Stimulated activated CD4-positive, alpha-beta T cell treated with anti-CD3 and anti-CD28 coated beads, Interleukin-1b, Interleukin-23, amount 100 ng/mL, for 48 hours (primary cell): ENCODE measurements at regions not wholly inside any gene's neighbourhood (a gene's known extent, or its start where the extent isn't known, plus 50 kb on each side); places are given as distances from the start of the nearest gene placed in this dataset.

ENCODE experiments used
- DNase-seq: peaks from one replicate; pipeline ENCODE4 v3.0.0-alpha.2; 2020

DNA sequence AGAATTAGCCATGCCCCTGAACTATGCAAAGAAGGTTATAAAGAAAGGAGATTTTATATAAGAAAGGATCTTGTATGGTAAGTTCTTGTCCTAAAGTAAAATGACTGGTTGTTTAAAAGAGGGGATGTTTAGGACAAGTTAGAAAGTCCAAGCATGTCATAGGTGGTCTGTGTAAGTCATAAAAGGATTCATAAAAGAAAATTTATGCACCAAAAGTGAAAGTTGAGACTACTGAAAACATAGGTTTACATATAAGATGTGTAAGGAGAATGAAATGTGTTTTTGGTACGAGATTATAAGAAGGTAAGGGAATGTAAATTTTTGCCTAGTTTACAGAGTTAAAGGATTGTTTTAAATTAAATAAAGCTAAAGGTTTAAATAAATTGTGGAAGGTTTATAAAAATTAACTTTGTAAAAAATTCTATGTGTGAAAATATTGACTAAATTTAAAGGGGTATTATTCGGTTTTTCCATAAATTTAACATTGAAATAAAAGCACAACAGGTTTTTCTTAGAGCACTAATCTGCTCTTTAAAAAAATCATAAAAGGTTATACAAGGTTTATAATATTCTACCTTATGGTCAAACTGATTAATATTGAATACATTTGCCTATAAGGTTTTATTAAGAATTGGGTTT lies 93.6 kb upstream of the UST start:
- DNase-seq = no peak

DNA sequence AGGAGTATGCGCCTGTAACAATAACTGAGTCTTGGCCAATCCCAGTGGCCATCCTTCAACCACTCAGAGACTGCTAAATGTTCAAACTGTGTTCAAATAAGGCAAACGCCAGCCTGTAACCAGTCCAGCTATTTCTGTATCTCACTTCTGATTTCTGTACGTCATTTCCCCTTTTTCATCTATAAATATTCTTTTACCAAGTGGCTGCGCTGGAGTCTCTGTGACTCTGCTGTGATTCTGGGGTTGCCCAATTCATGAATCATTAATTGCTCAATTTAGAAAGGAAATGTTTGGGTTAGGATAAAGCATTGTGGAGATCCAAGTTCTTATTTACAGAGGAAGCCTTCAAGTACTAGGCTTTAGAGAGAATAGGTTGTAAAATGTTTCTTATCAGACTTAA lies 89.8 kb upstream of the UST start:
- DNase-seq = no peak

DNA sequence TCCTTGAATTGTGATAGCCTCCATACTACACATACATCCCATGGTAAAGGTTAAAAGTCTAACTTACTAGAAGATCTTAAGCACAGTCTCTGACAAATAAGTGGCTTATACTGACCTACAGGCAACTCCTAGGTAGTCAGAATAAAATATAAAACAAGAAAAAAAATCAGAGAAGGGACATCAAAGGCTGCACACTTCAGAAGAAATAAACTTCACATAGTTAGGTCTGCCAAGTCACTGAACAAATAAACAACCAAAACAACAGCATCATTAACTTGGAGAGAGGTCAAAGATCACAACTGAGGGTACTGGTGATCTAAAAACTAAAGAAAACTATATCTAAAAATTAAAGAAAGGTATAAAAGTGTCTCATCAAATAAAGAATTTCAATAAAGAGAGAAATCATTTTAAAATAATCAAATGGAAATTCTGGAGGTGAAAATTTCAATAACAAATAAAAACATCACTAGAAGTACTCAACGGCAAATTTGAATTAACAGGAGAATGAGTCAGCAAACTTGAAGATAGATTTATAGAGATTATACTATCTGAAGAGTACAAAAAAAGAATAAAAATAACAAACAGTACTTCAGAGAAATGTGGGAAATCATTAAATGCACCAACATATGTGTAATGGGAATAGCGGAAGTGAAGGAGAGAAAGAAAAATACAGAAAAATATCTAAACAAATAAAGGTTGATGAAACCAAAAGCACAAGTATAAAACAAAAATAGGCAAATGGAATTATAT lies 88.0 kb upstream of the UST start:
- DNase-seq = no peak

DNA sequence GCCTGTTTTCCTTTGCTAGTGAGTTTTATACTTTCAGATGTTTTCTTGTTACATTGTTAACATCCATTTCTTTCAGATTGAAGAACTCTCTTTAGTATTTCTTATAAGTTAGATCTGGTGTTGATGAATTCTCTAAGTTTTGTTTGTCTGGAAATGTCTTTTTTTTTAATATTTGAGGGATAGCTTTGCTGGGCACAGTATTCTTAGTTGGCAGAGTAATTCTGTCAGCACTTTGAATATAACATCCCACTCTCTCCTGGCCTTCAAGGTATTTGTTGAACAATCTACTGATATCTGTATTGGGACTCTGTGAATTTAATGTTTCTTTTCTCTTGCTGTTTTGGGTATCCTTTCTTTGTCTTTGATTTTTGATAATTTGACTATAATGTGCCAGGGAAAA lies 79.4 kb upstream of the UST start:
- DNase-seq = no peak

DNA sequence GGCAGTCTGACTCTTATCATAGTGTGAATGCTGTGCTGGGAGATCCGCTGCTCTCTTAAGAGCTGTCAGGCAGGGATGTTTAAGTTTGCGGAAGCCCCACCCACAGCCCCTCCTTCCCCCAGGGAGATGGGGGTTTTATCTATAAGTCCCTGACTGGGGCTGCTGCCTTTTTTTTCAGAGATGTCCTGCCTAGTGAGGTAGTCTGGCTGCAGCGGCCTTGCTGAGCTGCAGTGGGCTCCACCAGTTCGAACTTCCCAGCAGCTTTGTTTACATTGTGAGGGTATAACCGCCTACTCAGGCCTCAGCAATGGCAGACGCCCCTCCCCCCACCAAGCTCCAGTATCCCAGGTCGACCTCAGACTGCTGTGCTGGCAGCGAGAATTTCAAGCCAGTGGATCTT lies 75.7 kb upstream of the UST start:
- DNase-seq = no peak

DNA sequence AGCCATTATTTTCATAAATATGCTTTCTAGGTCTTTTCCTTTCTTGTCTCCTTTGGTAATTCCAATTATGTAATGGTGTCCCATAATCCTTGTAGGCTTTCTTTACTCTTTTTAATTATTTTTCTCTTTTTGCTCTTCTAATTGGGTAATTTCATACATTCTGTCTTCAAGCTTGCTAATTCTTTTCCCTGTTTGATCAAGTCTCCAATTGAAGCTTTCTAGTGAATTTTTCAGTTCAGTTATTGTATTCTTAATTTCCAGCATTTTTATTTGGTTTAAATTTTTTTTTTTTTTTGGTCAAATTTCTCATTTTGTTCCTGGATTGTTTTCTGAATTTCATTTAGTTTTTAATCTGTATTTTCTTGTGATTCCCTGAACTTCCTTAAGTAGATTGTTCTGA lies 74.9 kb upstream of the UST start:
- DNase-seq = no peak

DNA sequence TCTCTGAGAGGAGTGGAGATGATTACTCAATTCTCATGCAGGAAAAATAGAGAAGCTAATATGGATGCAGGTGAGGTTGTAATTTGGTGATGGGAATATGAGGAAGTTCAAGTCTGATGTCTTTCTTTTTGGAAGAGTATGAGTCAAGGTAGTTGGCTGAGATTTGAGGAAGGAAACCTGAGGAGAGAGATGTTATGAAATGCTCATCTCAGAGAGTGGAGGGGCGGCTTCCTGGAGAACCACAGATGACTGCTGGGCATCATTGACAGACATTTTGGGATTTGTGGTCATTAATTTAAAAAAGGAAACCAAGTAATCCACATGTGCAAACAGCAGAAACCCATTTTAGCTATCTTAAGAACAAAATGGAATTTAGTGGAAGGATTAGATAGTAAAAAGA lies 72.5 kb upstream of the UST start:
- no peak for DNase-seq

DNA sequence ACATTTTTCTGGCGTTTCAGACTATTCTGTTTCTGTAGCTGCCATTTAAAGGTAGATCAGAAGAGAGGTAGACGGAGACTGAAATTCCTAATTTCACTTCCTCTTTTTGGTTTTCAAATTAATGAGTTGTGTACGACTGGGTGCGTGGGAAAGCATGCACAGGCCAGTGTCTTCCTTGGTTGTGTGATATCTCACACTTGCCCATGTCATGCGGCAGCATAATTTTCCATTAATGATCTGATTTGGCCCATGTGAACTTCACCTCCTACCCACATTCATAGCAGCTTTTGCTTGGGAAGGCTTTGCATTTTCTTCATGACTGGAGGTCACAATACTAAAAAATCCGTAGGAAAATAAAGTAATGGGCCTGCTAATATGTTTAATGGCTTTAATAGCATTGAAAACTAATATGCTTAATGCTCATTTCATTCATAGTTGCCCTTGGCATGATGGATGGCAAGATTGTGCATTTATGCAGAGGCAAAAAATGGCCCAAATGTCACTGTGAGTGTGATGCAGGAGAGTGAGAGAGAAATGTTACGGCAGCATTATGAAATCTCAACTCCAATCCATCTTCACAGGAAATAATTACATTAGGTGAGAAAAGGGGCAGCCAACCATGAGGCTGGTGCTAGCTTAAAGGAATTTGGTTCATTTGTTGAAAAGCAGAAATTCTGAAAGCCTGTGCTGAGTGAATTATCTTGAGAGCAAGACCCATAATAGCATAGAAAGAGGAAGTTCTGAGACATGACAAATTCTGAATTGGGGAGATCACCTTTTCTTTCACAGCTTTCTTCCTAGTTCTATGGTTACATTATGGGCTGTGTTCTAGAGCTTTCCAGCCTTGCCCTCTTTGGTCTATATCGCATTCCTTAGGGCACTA lies 69.0 kb upstream of the UST start:
- no peak for DNase-seq

DNA sequence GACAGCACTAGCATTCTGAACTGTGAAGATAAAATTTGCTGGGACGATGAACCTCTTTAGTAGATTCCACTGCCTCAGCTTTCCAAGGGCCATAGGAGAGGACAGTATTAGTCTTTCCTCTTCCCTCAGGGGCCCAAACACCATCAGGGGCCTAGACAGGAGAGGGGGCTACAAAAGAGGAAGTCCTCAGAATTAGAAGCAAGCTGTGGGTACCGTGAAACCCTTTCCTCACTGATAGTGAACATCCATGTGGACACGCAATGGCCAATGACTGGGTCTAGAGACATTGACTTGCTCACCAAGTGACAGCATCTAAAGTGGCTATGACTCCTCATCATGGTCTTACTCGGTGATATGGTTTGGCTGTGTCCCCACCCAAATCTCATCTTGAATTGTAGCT lies 68.1 kb upstream of the UST start:
- no peak for DNase-seq

DNA sequence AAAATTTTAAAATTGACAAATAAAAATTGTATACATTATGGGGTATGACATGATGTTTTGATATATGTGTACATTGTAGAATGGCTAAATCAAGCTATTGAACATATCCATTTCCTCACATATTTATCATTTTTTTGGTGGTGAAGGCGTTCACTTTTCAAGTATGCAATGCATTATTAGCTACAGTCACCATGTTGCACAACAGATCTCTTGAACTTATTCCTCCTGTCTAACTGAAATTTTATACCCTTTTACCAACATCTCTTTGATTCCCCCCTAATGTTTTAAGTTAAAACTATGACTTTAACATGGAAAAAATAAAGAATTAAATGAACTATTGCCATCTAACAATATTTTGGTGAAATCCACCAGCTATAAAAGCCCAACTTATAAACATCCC lies 65.2 kb upstream of the UST start:
- no peak for DNase-seq

DNA sequence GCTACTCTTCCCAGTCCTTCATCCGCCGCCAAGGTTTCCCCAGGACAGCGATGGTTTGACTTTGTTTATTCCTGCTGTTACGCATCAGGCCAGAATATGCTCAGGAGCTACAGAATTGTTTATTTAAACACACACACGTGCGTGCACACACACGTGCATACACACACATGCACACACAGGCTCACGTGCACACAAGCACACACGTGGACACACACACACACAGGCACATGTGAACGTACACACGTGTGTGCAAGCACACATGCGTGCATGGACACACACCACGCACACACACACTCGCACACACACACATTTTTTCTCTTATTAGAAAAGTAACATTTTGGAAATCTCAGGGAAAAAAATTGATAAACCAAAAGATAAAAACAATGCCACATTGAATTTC lies 64.6 kb upstream of the UST start:
- no peak for DNase-seq

DNA sequence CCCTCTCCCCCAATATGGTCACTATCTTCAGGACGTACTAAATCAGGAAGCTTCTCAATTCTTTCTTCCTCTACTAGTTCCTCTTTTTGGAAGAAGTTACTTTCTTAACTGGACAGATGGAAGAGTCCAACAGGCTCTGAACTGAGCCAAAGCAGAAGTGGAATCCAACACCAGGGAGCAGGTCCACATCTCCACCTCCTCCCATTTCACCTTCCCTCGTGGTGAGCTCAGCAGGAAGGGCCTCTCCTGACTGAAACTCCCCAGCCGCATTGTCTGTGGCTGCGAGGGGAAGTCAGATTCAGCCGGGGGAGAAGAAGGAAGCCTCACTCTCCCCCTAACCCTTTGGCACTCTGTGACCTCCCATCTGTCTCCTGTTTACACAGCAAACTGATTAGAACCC lies 63.8 kb upstream of the UST start:
- DNase-seq = no peak

DNA sequence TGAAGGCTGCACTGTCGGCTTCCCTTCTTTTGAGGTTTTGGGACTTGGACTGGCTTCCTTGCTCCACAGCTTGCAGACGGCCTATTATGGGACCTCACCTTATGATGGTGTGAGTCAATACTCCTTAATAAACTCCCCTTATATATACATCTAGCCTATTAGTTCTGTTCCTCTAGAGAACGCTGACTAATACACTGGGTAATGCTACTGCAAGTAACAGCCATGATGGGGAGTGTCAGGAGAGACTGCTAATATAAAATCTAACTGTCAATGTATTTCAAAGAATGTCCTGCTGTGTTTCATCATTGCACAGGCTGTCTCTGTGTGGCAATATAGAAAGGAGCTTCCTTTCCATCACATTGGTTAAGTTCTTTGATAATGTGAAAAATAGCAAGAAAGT lies 57.7 kb upstream of the UST start:
- DNase-seq = no peak

DNA sequence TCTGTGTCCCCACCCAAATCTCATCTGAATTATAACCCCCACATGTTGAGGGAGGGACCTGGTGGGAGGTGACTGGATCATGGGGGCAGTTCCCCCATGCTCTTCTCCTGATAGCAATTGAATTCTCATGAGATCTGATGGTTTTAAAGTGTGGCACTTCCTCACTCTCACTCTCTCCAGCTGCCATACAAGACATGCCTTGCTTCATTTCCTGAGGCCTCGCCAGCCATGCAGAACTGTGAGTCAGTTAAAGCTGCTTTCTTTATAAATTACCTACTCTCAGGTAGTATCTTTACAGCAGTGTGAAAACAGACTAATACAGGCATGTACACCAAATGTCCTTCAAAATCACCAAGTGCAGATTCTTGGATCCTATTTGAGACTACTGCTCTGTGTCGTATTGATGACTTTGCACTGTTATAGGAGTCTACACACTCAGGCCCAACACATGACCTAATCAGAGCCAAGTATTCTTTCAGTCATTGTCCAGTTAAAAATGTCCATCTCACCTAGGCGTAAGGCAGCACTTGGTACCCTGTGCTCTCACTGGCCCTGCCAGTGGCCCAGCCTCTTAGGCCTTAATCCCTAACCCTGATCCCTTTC lies 52.8 kb upstream of the UST start:
- no peak for DNase-seq
